Loucy (cell line): ENCODE measurements at regions not wholly inside any gene's neighbourhood (a gene's known extent, or its start where the extent isn't known, plus 50 kb on each side); places are given as distances from the start of the nearest gene placed in this dataset.

ENCODE experiments used
- CTCF ChIP-seq: fragments of 200-600 bp; sonication (generic); conservative IDR thresholded peaks from 2 replicates; pipeline ENCODE4 v1.5.1; 2014; ENCODE audit warnings: mild to moderate bottlenecking, antibody characterized with exemption, low read length
- EZH2phosphoT487 ChIP-seq: fragments of 200-600 bp; IDR thresholded peaks from 2 replicates; pipeline ENCODE4 v1.6.1; 2018; ENCODE audit warnings: antibody characterized with exemption, mild to moderate bottlenecking, moderate library complexity, borderline replicate concordance

GRCh38 chr3:159892171-159892795 lies 96.4 kb upstream of the IL12A start:
- TF ChIP-seq CTCF (no peak), EZH2phosphoT487 (no peak)
